Mesothelial cell of epicardium (in vitro differentiated cells): ENCODE measurements at regions not wholly inside any gene's neighbourhood (a gene's known extent, or its start where the extent isn't known, plus 50 kb on each side); places are given as distances from the start of the nearest gene placed in this dataset.

ENCODE experiments used
- DNase-seq, 2 experiments: peaks; one replicate each; pipeline ENCODE4 v3.0.0; 2021; ENCODE audit warnings: low spot score in 2 of 2; ENCODE audit not compliant: unreplicated experiment in 2 of 2
- H3K27ac Mint-ChIP-seq: 2 replicates; pipeline ENCODE4 v1.8.0; 2021; ENCODE audit warnings: mixed read lengths
- H3K27me3 Mint-ChIP-seq: 2 replicates; pipeline ENCODE4 v1.8.0; 2021; ENCODE audit warnings: low read depth, mixed read lengths
- H3K36me3 Mint-ChIP-seq: 2 replicates; pipeline ENCODE4 v1.8.0; 2021; ENCODE audit warnings: mixed read lengths
- H3K4me1 Mint-ChIP-seq: 2 replicates; pipeline ENCODE4 v1.8.0; 2021; ENCODE audit warnings: mixed read lengths
- H3K4me3 Mint-ChIP-seq: 2 replicates; pipeline ENCODE4 v1.8.0; 2021; ENCODE audit warnings: mild to moderate bottlenecking, moderate library complexity, mixed read lengths
- H3K9me3 Mint-ChIP-seq: 2 replicates; pipeline ENCODE4 v1.8.0; 2021; ENCODE audit warnings: mixed read lengths
- TF ChIP-seq, protein P1 (sequence below): fragments of 200-600 bp; sonication (generic); IDR thresholded peaks from one replicate; pipeline ENCODE4 v1.5.0; 2021; ENCODE audit warnings: antibody characterized with exemption; ENCODE audit not compliant: unreplicated experiment

DNA sequence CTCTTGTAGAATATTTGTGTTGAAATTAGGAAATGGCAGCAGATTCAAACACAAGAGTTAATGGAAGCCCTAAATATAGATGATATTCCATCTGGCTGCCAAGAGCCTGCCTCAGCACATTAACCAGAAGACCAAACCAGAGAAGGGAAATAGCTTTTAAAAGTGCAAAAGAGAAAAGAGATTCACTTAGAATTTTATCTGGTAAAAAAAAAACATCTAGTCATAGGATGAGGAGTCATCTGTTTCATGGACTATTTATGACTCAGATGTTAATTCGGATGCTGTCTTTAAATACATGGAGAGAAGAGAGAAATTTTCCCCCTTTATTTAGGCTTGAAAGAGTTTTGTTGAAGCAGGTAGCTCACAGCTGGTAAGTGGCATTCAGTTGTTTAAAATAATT is 201.6 kb upstream of the NUDT4 start:
- H3K9me3 Mint-ChIP-seq: peaks cover 8% of the 10 kb centered on the region

DNA sequence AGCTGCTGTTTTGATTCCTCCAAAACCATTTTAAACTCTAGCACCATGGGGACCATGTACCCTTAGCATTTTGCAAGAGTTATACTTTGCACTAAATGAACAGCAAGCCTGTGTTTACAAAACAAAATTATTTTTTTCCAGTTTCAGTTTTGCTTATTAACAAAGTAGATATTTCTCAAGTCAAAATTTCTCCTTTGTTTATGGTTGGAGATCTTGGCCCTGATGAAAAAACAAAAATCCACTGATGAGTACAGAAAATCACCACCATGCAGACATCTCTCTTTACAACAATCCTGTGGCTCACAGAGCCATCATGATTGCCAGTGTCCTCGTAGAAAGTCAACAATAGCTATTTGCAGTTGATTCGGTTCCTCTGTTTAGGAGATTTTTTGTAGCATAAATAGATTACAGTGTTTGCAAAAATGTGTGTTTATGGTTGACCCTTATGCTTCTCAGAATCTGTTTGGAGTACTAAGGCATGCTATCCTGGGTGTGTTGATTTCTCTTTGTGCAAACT is 201.1 kb upstream of the NUDT4 start:
- H3K4me1 Mint-ChIP-seq: peaks cover 28% of the 10 kb centered on the region
- no peak overlapping the region for H3K4me3 Mint-ChIP-seq
- H3K36me3 Mint-ChIP-seq: peaks cover 2% of the 10 kb centered on the region
- TF ChIP-seq, protein P1, sequence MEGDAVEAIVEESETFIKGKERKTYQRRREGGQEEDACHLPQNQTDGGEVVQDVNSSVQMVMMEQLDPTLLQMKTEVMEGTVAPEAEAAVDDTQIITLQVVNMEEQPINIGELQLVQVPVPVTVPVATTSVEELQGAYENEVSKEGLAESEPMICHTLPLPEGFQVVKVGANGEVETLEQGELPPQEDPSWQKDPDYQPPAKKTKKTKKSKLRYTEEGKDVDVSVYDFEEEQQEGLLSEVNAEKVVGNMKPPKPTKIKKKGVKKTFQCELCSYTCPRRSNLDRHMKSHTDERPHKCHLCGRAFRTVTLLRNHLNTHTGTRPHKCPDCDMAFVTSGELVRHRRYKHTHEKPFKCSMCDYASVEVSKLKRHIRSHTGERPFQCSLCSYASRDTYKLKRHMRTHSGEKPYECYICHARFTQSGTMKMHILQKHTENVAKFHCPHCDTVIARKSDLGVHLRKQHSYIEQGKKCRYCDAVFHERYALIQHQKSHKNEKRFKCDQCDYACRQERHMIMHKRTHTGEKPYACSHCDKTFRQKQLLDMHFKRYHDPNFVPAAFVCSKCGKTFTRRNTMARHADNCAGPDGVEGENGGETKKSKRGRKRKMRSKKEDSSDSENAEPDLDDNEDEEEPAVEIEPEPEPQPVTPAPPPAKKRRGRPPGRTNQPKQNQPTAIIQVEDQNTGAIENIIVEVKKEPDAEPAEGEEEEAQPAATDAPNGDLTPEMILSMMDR: no peak
- DNase-seq: no peak
- H3K27ac Mint-ChIP-seq: no peak overlapping the region
- no peaks in the 10 kb centered on the region for H3K27me3 Mint-ChIP-seq
- peaks cover 8% of the 10 kb centered on the region for H3K9me3 Mint-ChIP-seq

More for the DNA sequence above, 201.6 kb upstream of the NUDT4 start:
- DNase-seq: no peak
- no peaks in the 10 kb centered on the region for H3K27me3 Mint-ChIP-seq
- peak overlapping the region; percentile 23 for H3K27ac Mint-ChIP-seq
- H3K4me3 Mint-ChIP-seq: no peak overlapping the region
- peaks cover 26% of the 10 kb centered on the region for H3K4me1 Mint-ChIP-seq
- H3K36me3 Mint-ChIP-seq: peaks cover 2% of the 10 kb centered on the region
- TF ChIP-seq, protein P1: no peak

DNA sequence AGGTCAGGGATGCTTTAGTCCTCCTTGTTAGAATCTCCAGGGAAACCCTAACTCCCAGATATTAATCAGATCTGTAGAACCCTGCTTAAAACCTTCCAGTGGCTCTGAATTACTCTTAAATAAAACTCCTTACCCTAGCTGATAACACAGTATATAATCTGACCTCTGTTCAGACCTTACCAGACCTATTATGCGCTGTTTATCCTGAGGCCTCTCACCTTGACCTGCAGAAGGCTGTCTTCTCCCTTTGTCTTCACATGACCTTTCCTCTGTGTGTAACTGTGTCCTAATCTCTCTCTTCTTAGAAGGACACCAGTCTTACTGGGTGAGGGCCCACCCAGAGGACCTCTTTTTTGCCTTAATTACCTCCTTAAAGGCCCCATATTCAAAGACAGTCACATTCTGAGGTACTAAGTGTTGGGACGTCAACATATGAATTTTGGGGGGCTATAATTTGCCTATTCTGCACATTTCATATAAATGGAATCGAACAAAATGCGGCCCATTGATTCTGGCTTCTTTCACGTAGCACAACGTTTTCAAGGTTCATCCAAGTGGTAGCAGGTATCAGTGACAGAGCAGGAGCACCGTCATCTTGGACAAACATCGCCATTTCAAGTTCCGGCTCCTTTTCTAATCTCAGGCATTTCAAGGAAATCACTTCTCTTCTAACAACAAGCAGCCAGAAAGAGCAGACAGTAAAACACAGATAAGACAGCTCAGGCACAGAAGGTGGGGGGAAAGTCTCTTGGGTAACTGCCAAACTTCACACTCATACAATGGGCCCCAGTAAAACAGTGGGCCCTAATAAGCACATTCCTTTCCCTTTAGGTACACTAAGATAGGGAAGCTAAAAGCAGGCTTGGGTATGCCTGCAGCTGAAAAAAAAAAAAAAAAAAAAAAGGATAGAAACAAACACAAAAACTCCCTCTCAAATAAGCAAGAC is 200.2 kb upstream of the NUDT4 start:
- peaks cover 2% of the 10 kb centered on the region for H3K36me3 Mint-ChIP-seq
- H3K9me3 Mint-ChIP-seq: peaks cover 8% of the 10 kb centered on the region
- H3K4me3 Mint-ChIP-seq: no peak overlapping the region
- peaks cover 28% of the 10 kb centered on the region for H3K4me1 Mint-ChIP-seq
- TF ChIP-seq, protein P1: no peak
- no peak for DNase-seq
- peak overlapping the region; percentile 63 for H3K27ac Mint-ChIP-seq
- H3K27me3 Mint-ChIP-seq: no peaks in the 10 kb centered on the region

DNA sequence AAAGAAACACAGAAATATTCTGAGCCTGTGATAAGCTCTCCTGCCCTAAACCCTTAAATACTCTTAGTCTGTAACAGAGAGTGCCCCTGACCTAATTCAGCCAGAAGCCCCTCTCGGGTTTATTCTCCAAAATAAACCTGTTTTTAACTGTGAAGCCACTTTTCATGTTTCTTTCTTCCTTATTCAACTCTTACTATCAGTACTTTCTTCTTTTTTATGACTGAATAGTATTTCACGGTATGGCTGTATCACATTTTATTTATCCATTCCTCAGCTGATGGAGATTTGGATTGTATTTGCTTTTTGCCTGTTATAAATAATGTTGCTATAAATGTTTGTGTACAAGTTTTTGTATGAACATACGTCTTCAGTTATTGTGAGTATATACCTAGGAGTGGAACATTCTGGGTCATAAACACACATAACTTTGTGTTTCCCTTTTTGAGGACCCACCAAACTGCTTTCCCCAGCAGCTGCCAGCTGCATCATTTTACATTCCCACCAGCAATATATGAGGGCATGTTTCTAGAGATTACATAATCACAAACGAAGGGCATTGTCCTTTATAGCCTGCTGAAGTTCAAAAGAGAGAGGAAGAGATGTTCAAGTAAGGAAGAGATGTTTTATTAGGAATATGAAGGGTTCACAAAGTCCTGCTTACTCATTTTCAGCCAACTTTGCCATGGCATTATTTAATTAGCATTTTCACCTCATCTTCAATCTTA is 199.4 kb upstream of the NUDT4 start:
- peak overlapping the region; percentile 63 for H3K27ac Mint-ChIP-seq
- H3K4me3 Mint-ChIP-seq: no peak overlapping the region
- H3K36me3 Mint-ChIP-seq: peaks cover 2% of the 10 kb centered on the region
- peaks cover 28% of the 10 kb centered on the region for H3K4me1 Mint-ChIP-seq
- TF ChIP-seq, protein P1: no peak
- DNase-seq: no peak
- peaks cover 8% of the 10 kb centered on the region for H3K9me3 Mint-ChIP-seq
- no peaks in the 10 kb centered on the region for H3K27me3 Mint-ChIP-seq

DNA sequence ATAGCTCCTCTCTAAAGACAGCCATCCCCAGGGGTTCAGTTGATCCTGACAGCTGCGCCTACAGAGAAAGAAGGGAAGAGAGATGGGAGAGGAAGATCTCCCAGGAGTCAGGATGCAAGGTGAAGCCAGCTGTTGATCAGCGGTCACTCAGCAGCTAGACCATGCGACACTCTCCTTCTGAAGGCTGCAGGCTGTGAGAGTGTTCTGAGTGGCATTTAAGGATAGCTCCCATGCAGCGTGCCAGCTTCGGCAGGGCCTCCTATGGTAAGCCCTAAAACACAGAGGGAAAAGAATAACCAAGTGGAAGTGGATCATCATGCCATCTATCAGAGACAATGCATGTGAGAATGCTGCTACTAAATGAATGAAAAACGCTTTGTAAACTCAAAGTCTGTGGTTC is 197.9 kb upstream of the NUDT4 start:
- no peak for DNase-seq
- H3K36me3 Mint-ChIP-seq: peaks cover 2% of the 10 kb centered on the region
- H3K9me3 Mint-ChIP-seq: peaks cover 8% of the 10 kb centered on the region
- H3K4me1 Mint-ChIP-seq: peaks cover 38% of the 10 kb centered on the region
- H3K27me3 Mint-ChIP-seq: no peaks in the 10 kb centered on the region
- no peak overlapping the region for H3K27ac Mint-ChIP-seq
- no peak overlapping the region for H3K4me3 Mint-ChIP-seq
- TF ChIP-seq, protein P1: no peak
